Neural crest cell (in vitro differentiated cells): ENCODE measurements at regions not wholly inside any gene's neighbourhood (a gene's known extent, or its start where the extent isn't known, plus 50 kb on each side); places are given as distances from the start of the nearest gene placed in this dataset.

Experiments
- DNase-seq: peaks from one replicate; pipeline ENCODE4 v3.0.0; 2021; ENCODE audit warnings: low read depth, mixed read lengths, low spot score
- H3K27ac Mint-ChIP-seq: one replicate; pipeline ENCODE4 v1.8.0; 2021; ENCODE audit warnings: mild to moderate bottlenecking, mixed read lengths; ENCODE audit not compliant: unreplicated experiment
- H3K27me3 Mint-ChIP-seq: 2 replicates; pipeline ENCODE4 v1.8.0; 2021; ENCODE audit warnings: low read depth, mild to moderate bottlenecking, mixed read lengths
- H3K36me3 Mint-ChIP-seq: 2 replicates; pipeline ENCODE4 v1.8.0; 2021; ENCODE audit warnings: low read depth, mild to moderate bottlenecking, mixed read lengths
- H3K4me1 Mint-ChIP-seq: 2 replicates; pipeline ENCODE4 v1.8.0; 2021; ENCODE audit warnings: mixed read lengths
- H3K4me3 Mint-ChIP-seq: one replicate; pipeline ENCODE4 v1.8.0; 2021; ENCODE audit warnings: mild to moderate bottlenecking, mixed read lengths
- H3K9me3 Mint-ChIP-seq: 2 replicates; pipeline ENCODE4 v1.8.0; 2021; ENCODE audit warnings: mixed read lengths
- CTCF ChIP-seq: fragments of 200-600 bp; sonication (generic); conservative IDR thresholded peaks from 2 replicates; pipeline ENCODE4 v1.5.0; 2021; ENCODE audit warnings: antibody characterized with exemption, mild to moderate bottlenecking

- no peak overlapping the region for H3K27ac Mint-ChIP-seq
- no peaks in the 10 kb centered on the region for H3K4me1 Mint-ChIP-seq
- no peak for TF ChIP-seq CTCF
- H3K9me3 Mint-ChIP-seq, result no peaks in the 10 kb centered on the region
- H3K4me3 Mint-ChIP-seq, result no peak overlapping the region
- no peaks in the 10 kb centered on the region for H3K36me3 Mint-ChIP-seq
- no peaks in the 10 kb centered on the region for H3K27me3 Mint-ChIP-seq
- no peak for DNase-seq
Observed at GRCh38 chr14:86902176-86902950, 1090.6 kb downstream of the GALC start.

DNA sequence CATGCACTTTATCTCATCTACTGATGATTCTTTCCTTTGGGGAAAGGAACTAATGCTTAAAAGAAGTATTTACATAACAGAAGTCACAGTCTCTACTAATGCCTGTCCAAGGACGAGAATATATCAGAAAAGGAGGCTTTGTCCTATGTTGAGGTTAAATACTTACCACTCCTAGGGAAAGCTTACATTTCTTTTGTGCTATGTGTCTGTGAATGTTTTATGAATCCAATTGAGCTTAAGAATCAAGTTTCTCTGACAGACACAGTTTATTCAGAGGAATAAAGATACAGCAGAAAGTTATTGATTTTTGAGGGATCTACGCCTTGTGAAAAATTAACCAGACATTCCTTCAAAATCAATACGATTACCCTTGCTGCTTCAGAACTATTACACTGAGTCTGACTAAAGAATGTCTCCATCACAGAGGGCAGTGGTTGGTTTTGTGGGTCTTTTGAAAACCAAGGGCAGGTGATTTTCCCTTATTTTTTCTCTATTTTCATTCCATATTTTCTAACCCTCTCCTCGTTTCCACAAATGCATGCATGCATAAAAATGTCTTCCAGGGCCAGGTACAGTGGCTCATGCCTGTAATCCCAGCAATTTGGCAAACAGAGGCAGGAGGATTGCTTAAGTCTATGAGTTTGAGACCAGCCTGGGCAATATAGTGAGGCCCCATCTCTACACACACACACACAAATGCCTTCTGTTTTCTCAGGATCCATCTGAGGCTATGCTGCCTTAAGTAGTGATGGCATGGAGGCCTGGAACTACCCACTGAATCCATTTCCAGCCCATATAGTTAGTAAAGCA lies 1095.1 kb downstream of the GALC start:
- Mint-ChIP-seq H3K27ac (no peak overlapping the region), H3K36me3 (no peaks in the 10 kb centered on the region), H3K9me3 (no peaks in the 10 kb centered on the region), H3K4me1 (no peaks in the 10 kb centered on the region), H3K4me3 (no peak overlapping the region), H3K27me3 (no peaks in the 10 kb centered on the region)
- no peak for TF ChIP-seq CTCF
- no peak for DNase-seq

GRCh38 chr14:86897224-86897623 lies 1095.8 kb downstream of the GALC start:
- DNase-seq, result no peak
- no peaks in the 10 kb centered on the region for H3K36me3 Mint-ChIP-seq
- H3K4me1 Mint-ChIP-seq, result no peaks in the 10 kb centered on the region
- no peaks in the 10 kb centered on the region for H3K27me3 Mint-ChIP-seq
- no peaks in the 10 kb centered on the region for H3K9me3 Mint-ChIP-seq
- no peak overlapping the region for H3K27ac Mint-ChIP-seq
- H3K4me3 Mint-ChIP-seq, result no peak overlapping the region
- TF ChIP-seq CTCF, result no peak

DNA sequence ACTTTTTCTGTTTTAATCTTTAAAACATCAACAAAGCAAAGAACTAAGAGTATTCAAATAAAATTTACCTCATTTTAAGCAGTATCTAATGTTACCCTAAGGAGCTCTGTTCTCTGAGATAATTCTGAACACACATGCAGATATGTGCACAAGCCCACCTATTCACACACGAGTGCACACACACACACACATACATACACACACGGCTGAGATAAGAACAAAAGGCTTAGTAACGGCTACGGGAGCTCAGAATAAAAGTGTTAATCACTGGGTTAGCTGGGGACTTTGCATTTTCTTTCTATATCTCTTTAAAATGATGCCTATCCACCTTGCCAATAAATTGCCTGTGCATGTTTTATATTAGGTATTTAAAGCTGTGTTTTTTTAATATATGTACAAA lies 1096.3 kb downstream of the GALC start:
- DNase-seq, result no peak
- H3K9me3 Mint-ChIP-seq, result no peaks in the 10 kb centered on the region
- H3K27me3 Mint-ChIP-seq, result no peaks in the 10 kb centered on the region
- H3K27ac Mint-ChIP-seq, result no peak overlapping the region
- no peaks in the 10 kb centered on the region for H3K4me1 Mint-ChIP-seq
- H3K4me3 Mint-ChIP-seq, result no peak overlapping the region
- H3K36me3 Mint-ChIP-seq, result no peaks in the 10 kb centered on the region
- TF ChIP-seq CTCF, result no peak

DNA sequence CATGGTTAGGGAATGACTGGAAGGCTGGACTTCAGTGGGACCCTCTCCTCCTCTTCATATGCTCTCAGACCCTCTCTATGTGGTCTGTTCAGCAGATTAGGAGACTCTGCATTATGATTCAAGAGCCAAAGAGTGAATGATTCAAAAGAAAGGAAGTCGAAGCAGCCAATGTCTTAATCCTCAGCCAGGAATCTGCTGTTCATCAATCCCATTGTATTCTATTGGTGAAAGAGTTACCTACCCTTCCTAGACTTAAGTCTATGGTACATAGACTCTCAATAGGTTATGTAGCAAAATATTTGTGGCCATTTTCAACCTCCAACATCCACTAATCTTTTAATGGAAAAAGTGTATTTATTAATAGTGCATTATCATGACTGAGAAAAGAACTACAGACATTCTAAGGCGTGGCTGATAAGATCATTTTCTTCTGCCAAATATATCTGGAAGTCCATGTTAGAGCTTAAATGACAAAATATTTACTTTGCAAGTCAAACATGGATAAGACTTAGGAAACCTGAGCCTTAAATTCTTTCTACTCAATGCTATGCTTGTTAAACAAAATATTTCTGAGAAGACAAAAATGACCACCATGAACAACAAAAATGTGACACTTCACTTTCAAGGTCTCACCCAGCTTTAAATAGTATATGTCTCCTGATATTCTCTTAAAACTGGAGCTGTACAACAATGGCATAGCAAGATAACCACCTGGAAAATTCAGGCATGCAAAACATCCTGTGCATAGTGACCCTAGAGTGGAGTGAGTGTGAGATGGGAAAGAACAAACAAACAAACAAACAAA lies 1100.6 kb downstream of the GALC start:
- Mint-ChIP-seq H3K9me3 (peaks cover 2% of the 10 kb centered on the region), H3K36me3 (no peaks in the 10 kb centered on the region), H3K27ac (no peak overlapping the region), H3K4me3 (no peak overlapping the region), H3K4me1 (no peaks in the 10 kb centered on the region), H3K27me3 (no peaks in the 10 kb centered on the region)
- no peak for TF ChIP-seq CTCF
- no peak for DNase-seq
